Nephron progenitor cell (in vitro differentiated cells): ENCODE measurements at regions not wholly inside any gene's neighbourhood (a gene's known extent, or its start where the extent isn't known, plus 50 kb on each side); places are given as distances from the start of the nearest gene placed in this dataset.
A peak's percentile ranks its signal among the peaks of the same experiment; 100 is the strongest.
"Not testable (repeated sequence)": the region's sequence is repeated elsewhere in the genome, so short reads cannot be mapped to it uniquely, and the experiment has no call there.

Source experiments
- DNase-seq: peaks from one replicate; pipeline ENCODE4 v3.0.0; 2021
- H3K27ac Mint-ChIP-seq: 2 replicates; pipeline ENCODE4 v1.8.0; 2021; ENCODE audit warnings: mild to moderate bottlenecking, moderate library complexity, mixed read lengths
- H3K27me3 Mint-ChIP-seq: 2 replicates; pipeline ENCODE4 v1.8.0; 2021; ENCODE audit warnings: mild to moderate bottlenecking, low read depth, mixed read lengths; ENCODE audit not compliant: poor library complexity
- H3K36me3 Mint-ChIP-seq: 2 replicates; pipeline ENCODE4 v1.8.0; 2021; ENCODE audit warnings: low read depth, mixed read lengths
- H3K4me1 Mint-ChIP-seq: 2 replicates; pipeline ENCODE4 v1.8.0; 2021; ENCODE audit warnings: mixed read lengths
- H3K4me3 Mint-ChIP-seq: 2 replicates; pipeline ENCODE4 v1.8.0; 2021; ENCODE audit warnings: mild to moderate bottlenecking, moderate library complexity, mixed read lengths
- H3K9me3 Mint-ChIP-seq: 2 replicates; pipeline ENCODE4 v1.8.0; 2021; ENCODE audit warnings: mild to moderate bottlenecking, moderate library complexity, mixed read lengths
- TF ChIP-seq, protein P1 (sequence below): fragments of 200-600 bp; sonication (generic); IDR thresholded peaks from 2 replicates; pipeline ENCODE4 v1.5.0; 2021; ENCODE audit warnings: antibody characterized with exemption

DNA sequence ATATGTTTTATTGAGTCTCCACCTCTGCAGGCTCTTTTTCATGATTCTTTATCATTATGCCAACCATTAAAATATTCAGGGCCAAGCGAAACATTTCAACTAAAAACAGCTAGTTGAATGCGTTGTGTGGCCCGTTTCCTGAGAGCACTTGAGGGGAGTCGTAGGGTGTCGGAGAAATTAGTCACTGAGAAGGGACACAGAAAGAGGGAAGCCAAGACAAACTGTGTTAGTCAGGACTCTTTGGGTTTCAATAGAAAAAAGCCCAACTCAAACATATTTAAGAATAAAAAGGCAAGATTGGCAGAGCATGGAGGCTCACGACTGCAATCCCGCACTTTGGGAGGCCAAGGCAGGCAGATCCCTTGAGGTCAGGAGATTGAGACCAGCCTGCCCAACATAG lies 58.9 kb downstream of the MAFB start:
- no peak overlapping the region for H3K4me3 Mint-ChIP-seq
- peaks cover 5% of the 10 kb centered on the region for H3K27me3 Mint-ChIP-seq
- TF ChIP-seq, protein P1, sequence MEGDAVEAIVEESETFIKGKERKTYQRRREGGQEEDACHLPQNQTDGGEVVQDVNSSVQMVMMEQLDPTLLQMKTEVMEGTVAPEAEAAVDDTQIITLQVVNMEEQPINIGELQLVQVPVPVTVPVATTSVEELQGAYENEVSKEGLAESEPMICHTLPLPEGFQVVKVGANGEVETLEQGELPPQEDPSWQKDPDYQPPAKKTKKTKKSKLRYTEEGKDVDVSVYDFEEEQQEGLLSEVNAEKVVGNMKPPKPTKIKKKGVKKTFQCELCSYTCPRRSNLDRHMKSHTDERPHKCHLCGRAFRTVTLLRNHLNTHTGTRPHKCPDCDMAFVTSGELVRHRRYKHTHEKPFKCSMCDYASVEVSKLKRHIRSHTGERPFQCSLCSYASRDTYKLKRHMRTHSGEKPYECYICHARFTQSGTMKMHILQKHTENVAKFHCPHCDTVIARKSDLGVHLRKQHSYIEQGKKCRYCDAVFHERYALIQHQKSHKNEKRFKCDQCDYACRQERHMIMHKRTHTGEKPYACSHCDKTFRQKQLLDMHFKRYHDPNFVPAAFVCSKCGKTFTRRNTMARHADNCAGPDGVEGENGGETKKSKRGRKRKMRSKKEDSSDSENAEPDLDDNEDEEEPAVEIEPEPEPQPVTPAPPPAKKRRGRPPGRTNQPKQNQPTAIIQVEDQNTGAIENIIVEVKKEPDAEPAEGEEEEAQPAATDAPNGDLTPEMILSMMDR, result no peak
- H3K27ac Mint-ChIP-seq, result no peak overlapping the region
- peaks cover 18% of the 10 kb centered on the region for H3K9me3 Mint-ChIP-seq
- peaks cover 6% of the 10 kb centered on the region for H3K4me1 Mint-ChIP-seq
- peaks cover 5% of the 10 kb centered on the region for H3K36me3 Mint-ChIP-seq
- DNase-seq, result no peak

DNA sequence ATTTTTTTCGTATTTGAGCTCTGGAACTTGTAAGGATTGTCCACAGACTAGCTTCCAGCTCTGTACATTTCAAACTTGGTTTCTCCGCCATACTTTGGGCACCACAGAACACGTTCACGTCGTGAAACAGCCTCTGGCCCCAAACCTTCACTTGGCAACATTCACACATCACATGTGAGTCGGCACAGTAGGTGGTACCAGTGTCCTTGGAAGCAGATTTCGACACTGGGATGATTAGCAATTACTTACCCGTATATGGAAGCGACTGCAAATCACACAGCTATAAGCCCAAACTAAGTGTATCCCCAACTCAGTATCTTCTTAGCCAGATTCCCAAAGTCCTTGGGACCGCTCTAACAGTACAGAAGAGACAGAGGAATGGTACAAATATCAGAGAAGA lies 60.2 kb downstream of the MAFB start:
- peaks cover 18% of the 10 kb centered on the region for H3K9me3 Mint-ChIP-seq
- peaks cover 6% of the 10 kb centered on the region for H3K4me1 Mint-ChIP-seq
- peaks cover 5% of the 10 kb centered on the region for H3K27me3 Mint-ChIP-seq
- H3K36me3 Mint-ChIP-seq, result peaks cover 5% of the 10 kb centered on the region
- no peak for DNase-seq
- no peak overlapping the region for H3K27ac Mint-ChIP-seq
- TF ChIP-seq, protein P1, result no peak
- no peak overlapping the region for H3K4me3 Mint-ChIP-seq

DNA sequence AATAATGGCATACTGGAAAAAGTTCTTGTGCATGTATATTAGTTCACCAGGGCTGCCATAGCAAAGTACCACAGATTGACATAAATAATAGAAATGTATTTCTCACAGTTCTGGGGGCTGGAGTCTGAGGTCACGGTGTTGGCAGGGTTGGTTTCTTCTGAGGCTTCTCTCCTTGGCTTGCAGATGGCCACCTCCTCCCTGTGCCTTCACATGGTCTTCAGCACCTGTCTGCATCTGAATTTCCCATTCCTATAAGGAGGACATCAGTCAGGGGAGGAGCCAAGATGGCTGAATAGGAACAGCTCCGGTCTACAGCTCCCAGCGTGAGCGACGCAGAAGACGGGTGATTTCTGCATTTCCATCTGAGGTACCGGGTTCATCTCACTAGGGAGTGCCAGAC lies 70.0 kb downstream of the MAFB start:
- H3K9me3 Mint-ChIP-seq, DNase-seq, H3K4me1 Mint-ChIP-seq, H3K36me3 Mint-ChIP-seq, H3K27ac Mint-ChIP-seq, H3K27me3 Mint-ChIP-seq: not testable (repeated sequence)
- H3K4me3 Mint-ChIP-seq, result peak overlapping the region; percentile 74

DNA sequence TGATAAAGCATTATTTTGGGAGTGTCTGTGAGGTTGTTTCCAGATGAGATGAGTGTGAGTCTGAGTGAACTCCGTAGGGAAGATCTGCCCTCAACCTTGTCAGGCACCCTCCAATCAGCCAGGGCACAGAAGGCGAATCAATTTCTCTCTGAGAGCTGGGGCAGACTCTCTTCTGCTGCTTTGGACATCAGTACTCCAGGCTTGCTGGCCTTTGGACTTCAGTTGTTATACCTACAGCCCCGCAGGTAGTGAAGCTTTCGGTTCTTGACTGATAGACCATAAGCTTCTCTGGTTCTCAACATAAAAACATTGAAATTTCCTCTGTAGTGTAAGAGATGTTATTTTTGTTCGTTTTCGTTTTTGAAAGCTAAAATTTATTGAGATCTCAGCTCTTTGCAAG lies 71.4 kb downstream of the MAFB start:
- peaks cover 5% of the 10 kb centered on the region for H3K4me1 Mint-ChIP-seq
- peaks cover 10% of the 10 kb centered on the region for H3K27me3 Mint-ChIP-seq
- peaks cover 9% of the 10 kb centered on the region for H3K9me3 Mint-ChIP-seq
- TF ChIP-seq, protein P1, result no peak
- no peak for DNase-seq
- H3K36me3 Mint-ChIP-seq, result no peaks in the 10 kb centered on the region
- no peak overlapping the region for H3K27ac Mint-ChIP-seq
- H3K4me3 Mint-ChIP-seq, result no peak overlapping the region

DNA sequence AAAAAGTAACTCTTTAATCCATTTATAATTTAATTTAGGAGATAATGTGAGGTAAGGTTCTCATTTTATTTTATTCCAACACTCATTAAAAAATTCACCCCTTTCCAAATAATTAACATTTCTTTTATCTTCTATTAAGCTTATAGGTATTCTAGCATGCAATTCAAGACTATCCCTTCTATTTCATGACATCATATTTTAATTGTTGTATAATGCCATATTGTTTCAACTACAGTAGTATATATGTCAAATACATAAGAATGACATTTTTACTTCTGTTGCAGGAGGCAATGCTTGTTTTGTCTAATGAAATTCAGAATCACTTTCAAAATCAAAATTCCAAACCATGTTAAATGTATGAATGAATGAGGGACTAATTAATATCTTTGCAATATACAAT lies 76.2 kb downstream of the MAFB start:
- Mint-ChIP-seq H3K36me3 (no peaks in the 10 kb centered on the region), H3K27me3 (peaks cover 8% of the 10 kb centered on the region), H3K27ac (no peak overlapping the region), H3K4me3 (no peak overlapping the region), H3K4me1 (no peaks in the 10 kb centered on the region), H3K9me3 (peaks cover 3% of the 10 kb centered on the region)
- no peak for DNase-seq
- TF ChIP-seq, protein P1, result no peak

DNA sequence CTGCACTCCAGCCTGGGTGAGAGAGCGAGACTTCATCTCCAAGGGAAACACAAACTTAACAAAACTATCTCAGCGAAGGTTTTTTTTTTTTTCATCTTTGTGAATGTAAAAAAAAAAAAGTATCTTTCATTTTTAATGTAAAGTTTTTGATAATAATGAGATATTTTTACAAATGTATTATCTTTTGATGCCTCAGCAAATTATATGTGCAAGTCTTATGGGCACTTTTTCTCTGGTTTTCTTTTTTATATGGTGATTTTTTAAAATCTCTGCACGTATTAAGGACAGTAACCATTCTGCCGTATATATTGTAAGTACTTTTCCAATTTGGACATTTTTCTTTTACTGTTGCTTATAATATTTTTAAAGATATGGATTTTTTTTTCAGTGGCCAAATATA lies 76.8 kb downstream of the MAFB start:
- DNase-seq, result no peak
- no peak overlapping the region for H3K4me3 Mint-ChIP-seq
- peaks cover under 1% of the 10 kb centered on the region for H3K9me3 Mint-ChIP-seq
- H3K27ac Mint-ChIP-seq, result no peak overlapping the region
- peaks cover 8% of the 10 kb centered on the region for H3K27me3 Mint-ChIP-seq
- H3K4me1 Mint-ChIP-seq, result no peaks in the 10 kb centered on the region
- TF ChIP-seq, protein P1, result no peak
- no peaks in the 10 kb centered on the region for H3K36me3 Mint-ChIP-seq
